ENCODE measurements at regions not wholly inside any gene's neighbourhood (a gene's known extent, or its start where the extent isn't known, plus 50 kb on each side); places are given as distances from the start of the nearest gene placed in this dataset.

GRCh38 chr7:80350430-80350829 lies 161.4 kb downstream of the GNAT3 start:
- TF ChIP-seq, protein P1, sequence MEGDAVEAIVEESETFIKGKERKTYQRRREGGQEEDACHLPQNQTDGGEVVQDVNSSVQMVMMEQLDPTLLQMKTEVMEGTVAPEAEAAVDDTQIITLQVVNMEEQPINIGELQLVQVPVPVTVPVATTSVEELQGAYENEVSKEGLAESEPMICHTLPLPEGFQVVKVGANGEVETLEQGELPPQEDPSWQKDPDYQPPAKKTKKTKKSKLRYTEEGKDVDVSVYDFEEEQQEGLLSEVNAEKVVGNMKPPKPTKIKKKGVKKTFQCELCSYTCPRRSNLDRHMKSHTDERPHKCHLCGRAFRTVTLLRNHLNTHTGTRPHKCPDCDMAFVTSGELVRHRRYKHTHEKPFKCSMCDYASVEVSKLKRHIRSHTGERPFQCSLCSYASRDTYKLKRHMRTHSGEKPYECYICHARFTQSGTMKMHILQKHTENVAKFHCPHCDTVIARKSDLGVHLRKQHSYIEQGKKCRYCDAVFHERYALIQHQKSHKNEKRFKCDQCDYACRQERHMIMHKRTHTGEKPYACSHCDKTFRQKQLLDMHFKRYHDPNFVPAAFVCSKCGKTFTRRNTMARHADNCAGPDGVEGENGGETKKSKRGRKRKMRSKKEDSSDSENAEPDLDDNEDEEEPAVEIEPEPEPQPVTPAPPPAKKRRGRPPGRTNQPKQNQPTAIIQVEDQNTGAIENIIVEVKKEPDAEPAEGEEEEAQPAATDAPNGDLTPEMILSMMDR (conservative IDR thresholded peaks at IDR 0.05; ENCODE audit: low read depth, low read length), result no peak
- TF ChIP-seq EZH2 (IDR thresholded peaks at IDR 0.05; ENCODE audit: borderline replicate concordance, low read depth, low read length, poor library complexity, severe bottlenecking), result no peak

Data from A673 (cell line).